ENCODE measurements at regions not wholly inside any gene's neighbourhood (a gene's known extent, or its start where the extent isn't known, plus 50 kb on each side); places are given as distances from the start of the nearest gene placed in this dataset.

- DNase-seq, result no peak
These were observed 86.3 kb upstream of the HIVEP1 start for GRCh38 chr6:11925805-11926204.

- no peak for DNase-seq
These were observed 88.5 kb upstream of the HIVEP1 start for GRCh38 chr6:11923621-11924020.

GRCh38 chr6:11922901-11923300 lies 89.2 kb upstream of the HIVEP1 start:
- no peak for DNase-seq

GRCh38 chr6:11921751-11922150 lies 90.4 kb upstream of the HIVEP1 start:
- no peak for DNase-seq

- DNase-seq, result peak; percentile 65
These were observed 91.1 kb upstream of the HIVEP1 start for GRCh38 chr6:11921017-11921438.

GRCh38 chr6:11920566-11920965 lies 91.5 kb upstream of the HIVEP1 start:
- no peak for DNase-seq

- no peak for DNase-seq
These were observed 92.2 kb upstream of the HIVEP1 start for GRCh38 chr6:11919771-11920440.

GRCh38 chr6:11918739-11919605 lies 93.1 kb upstream of the HIVEP1 start:
- no peak for DNase-seq

GRCh38 chr6:11917951-11918738 lies 94.0 kb upstream of the HIVEP1 start:
- DNase-seq, result peak; percentile 45

- DNase-seq, result no peak
These were observed 99.7 kb upstream of the HIVEP1 start for GRCh38 chr6:11912420-11912819.

GRCh38 chr6:11911538-11911937 lies 100.6 kb upstream of the HIVEP1 start:
- DNase-seq, result no peak

GRCh38 chr6:11909696-11910132 lies 102.4 kb upstream of the HIVEP1 start:
- no peak for DNase-seq

- DNase-seq, result no peak
These were observed 103.5 kb upstream of the HIVEP1 start for GRCh38 chr6:11908436-11909105.

- DNase-seq, result no peak
These were observed 108.5 kb upstream of the HIVEP1 start for GRCh38 chr6:11903645-11904044.

- no peak for DNase-seq
These were observed 109.6 kb upstream of the HIVEP1 start for GRCh38 chr6:11902527-11902926.

GRCh38 chr6:11900662-11901598 lies 111.2 kb upstream of the HIVEP1 start:
- no peak for DNase-seq

GRCh38 chr6:11899645-11900044 lies 112.5 kb upstream of the HIVEP1 start:
- no peak for DNase-seq

GRCh38 chr6:11894212-11894611 lies 115.6 kb upstream of the ADTRP start:
- DNase-seq, result no peak

GRCh38 chr6:11891547-11891946 lies 112.9 kb upstream of the ADTRP start:
- no peak for DNase-seq

GRCh38 chr6:11890849-11891248 lies 112.2 kb upstream of the ADTRP start:
- no peak for DNase-seq

GRCh38 chr6:11890209-11890608 lies 111.6 kb upstream of the ADTRP start:
- DNase-seq, result no peak

- DNase-seq, result no peak
These were observed 111.0 kb upstream of the ADTRP start for GRCh38 chr6:11889572-11889971.
